ENCODE measurements at regions not wholly inside any gene's neighbourhood (a gene's known extent, or its start where the extent isn't known, plus 50 kb on each side); places are given as distances from the start of the nearest gene placed in this dataset.

GRCh38 chr5:141743866-141744272 lies 61.8 kb upstream of the ARAP3 start:
- no peaks in the 10 kb centered on the region for H3K4me1 Mint-ChIP-seq
- H3K27ac Mint-ChIP-seq = no peak overlapping the region
- H3K9me3 Mint-ChIP-seq = no peaks in the 10 kb centered on the region
- ATAC-seq (no peak), DNase-seq (ENCODE audit: low spot score in 2 of 2) (no peak)
- H3K4me3 Mint-ChIP-seq = no peak overlapping the region
- H3K36me3 Mint-ChIP-seq = no peaks in the 10 kb centered on the region

GRCh38 chr5:141742866-141743851 lies 61.1 kb upstream of the ARAP3 start:
- Mint-ChIP-seq H3K27ac (no peak overlapping the region), H3K9me3 (no peaks in the 10 kb centered on the region), H3K4me3 (no peak overlapping the region), H3K4me1 (no peaks in the 10 kb centered on the region), H3K36me3 (no peaks in the 10 kb centered on the region)
- ATAC-seq = no peak
- no peak for DNase-seq (ENCODE audit: low spot score in 2 of 2)

- no peak for ATAC-seq
- DNase-seq (ENCODE audit: low spot score in 2 of 2) = no peak
- Mint-ChIP-seq H3K36me3 (no peaks in the 10 kb centered on the region), H3K9me3 (no peaks in the 10 kb centered on the region), H3K4me3 (no peak overlapping the region), H3K4me1 (no peaks in the 10 kb centered on the region), H3K27ac (no peak overlapping the region)
Observed at GRCh38 chr5:141742144-141742543, 60.1 kb upstream of the ARAP3 start.

GRCh38 chr5:141740885-141741284 lies 58.9 kb upstream of the ARAP3 start:
- no peak overlapping the region for H3K4me3 Mint-ChIP-seq
- DNase-seq (ENCODE audit: low spot score in 2 of 2) (no peak), ATAC-seq (no peak)
- no peaks in the 10 kb centered on the region for H3K9me3 Mint-ChIP-seq
- no peaks in the 10 kb centered on the region for H3K36me3 Mint-ChIP-seq
- H3K27ac Mint-ChIP-seq = no peak overlapping the region
- no peaks in the 10 kb centered on the region for H3K4me1 Mint-ChIP-seq

GRCh38 chr5:141737535-141737934 lies 55.5 kb upstream of the ARAP3 start:
- H3K36me3 Mint-ChIP-seq = no peaks in the 10 kb centered on the region
- H3K27ac Mint-ChIP-seq = no peak overlapping the region
- ATAC-seq (no peak), DNase-seq (ENCODE audit: low spot score in 2 of 2) (no peak)
- no peak overlapping the region for H3K4me3 Mint-ChIP-seq
- no peaks in the 10 kb centered on the region for H3K9me3 Mint-ChIP-seq
- H3K4me1 Mint-ChIP-seq = no peaks in the 10 kb centered on the region

- no peak for ATAC-seq
- H3K36me3 Mint-ChIP-seq = no peaks in the 10 kb centered on the region
Observed at GRCh38 chr5:141735823-141736222, 53.8 kb upstream of the ARAP3 start.

GRCh38 chr5:141734501-141735229 lies 52.6 kb upstream of the ARAP3 start:
- Mint-ChIP-seq H3K27ac (no peak overlapping the region), H3K4me1 (no peaks in the 10 kb centered on the region), H3K36me3 (no peaks in the 10 kb centered on the region), H3K4me3 (no peak overlapping the region), H3K9me3 (no peaks in the 10 kb centered on the region)
- DNase-seq (ENCODE audit: low spot score in 2 of 2) (peak in 1 of 2 donors; percentile 15), ATAC-seq (no peak)

More at GRCh38 chr5:141735823-141736222, 53.8 kb upstream of the ARAP3 start:
- no peaks in the 10 kb centered on the region for H3K4me1 Mint-ChIP-seq
- no peak for DNase-seq (ENCODE audit: low spot score in 2 of 2)
- no peaks in the 10 kb centered on the region for H3K9me3 Mint-ChIP-seq
- no peak overlapping the region for H3K27ac Mint-ChIP-seq
- no peak overlapping the region for H3K4me3 Mint-ChIP-seq

GRCh38 chr5:141733198-141733597 lies 51.2 kb upstream of the ARAP3 start:
- Mint-ChIP-seq H3K4me3 (no peak overlapping the region), H3K4me1 (no peaks in the 10 kb centered on the region), H3K27ac (no peak overlapping the region), H3K9me3 (no peaks in the 10 kb centered on the region), H3K36me3 (no peaks in the 10 kb centered on the region)
- ATAC-seq (no peak), DNase-seq (ENCODE audit: low spot score in 2 of 2) (no peak)

GRCh38 chr5:141732417-141732816 lies 50.4 kb upstream of the ARAP3 start:
- H3K4me1 Mint-ChIP-seq = no peaks in the 10 kb centered on the region
- H3K36me3 Mint-ChIP-seq = no peaks in the 10 kb centered on the region
- H3K4me3 Mint-ChIP-seq = no peak overlapping the region
- DNase-seq (ENCODE audit: low spot score in 2 of 2) = no peak
- H3K27ac Mint-ChIP-seq = no peak overlapping the region
- H3K9me3 Mint-ChIP-seq = no peaks in the 10 kb centered on the region
- ATAC-seq = no peak
